H9 (cell line): ENCODE measurements at regions not wholly inside any gene's neighbourhood (a gene's known extent, or its start where the extent isn't known, plus 50 kb on each side); places are given as distances from the start of the nearest gene placed in this dataset.
A peak's percentile ranks its signal among the peaks of the same experiment; 100 is the strongest.
"Not testable (repeated sequence)": the region's sequence is repeated elsewhere in the genome, so short reads cannot be mapped to it uniquely, and the experiment has no call there.

Source experiments
- DNase-seq: peaks from one replicate; pipeline ENCODE4 v3.0.0-alpha.2; 2017
- H2AFZ ChIP-seq: one replicate; pipeline ENCODE4 v1.6.1; 2013; ENCODE audit warnings: mild to moderate bottlenecking, low read length, control low read depth, moderate library complexity
- H2AK5ac ChIP-seq: 2 replicates; pipeline ENCODE4 v1.6.1; 2013; ENCODE audit warnings: low read length, control low read depth, mixed read lengths; ENCODE audit not compliant: insufficient read length
- H2BK120ac ChIP-seq: one replicate; pipeline ENCODE4 v1.6.1; 2013; ENCODE audit warnings: low read depth, mild to moderate bottlenecking, low read length, control low read depth, inconsistent platforms; ENCODE audit not compliant: poor library complexity, severe bottlenecking
- H2BK12ac ChIP-seq: 2 replicates; pipeline ENCODE4 v1.6.1; 2013; ENCODE audit warnings: low read length, control low read depth, mixed read lengths, low read depth; ENCODE audit not compliant: insufficient read length
- H2BK15ac ChIP-seq: 2 replicates; pipeline ENCODE4 v1.6.1; 2013; ENCODE audit warnings: low read depth, low read length, control low read depth
- H2BK20ac ChIP-seq: one replicate; pipeline ENCODE4 v1.6.1; 2013; ENCODE audit warnings: low read depth, mild to moderate bottlenecking, low read length, control low read depth, inconsistent platforms; ENCODE audit not compliant: poor library complexity, severe bottlenecking
- H2BK5ac ChIP-seq: 2 replicates; pipeline ENCODE4 v1.6.1; 2013; ENCODE audit warnings: low read length, control low read depth, mixed read lengths; ENCODE audit not compliant: insufficient read length
- H3K14ac ChIP-seq: 2 replicates; pipeline ENCODE4 v1.6.1; 2013; ENCODE audit warnings: low read length, control low read depth; ENCODE audit not compliant: insufficient read depth
- H3K18ac ChIP-seq: 2 replicates; pipeline ENCODE4 v1.6.1; 2013; ENCODE audit warnings: low read depth, mild to moderate bottlenecking, mixed read lengths, low read length, control low read depth; ENCODE audit not compliant: insufficient read length
- H3K23ac ChIP-seq: 2 replicates; pipeline ENCODE4 v1.6.1; 2013; ENCODE audit warnings: low read length, control low read depth, mixed read lengths, low read depth; ENCODE audit not compliant: insufficient read length
- H3K23me2 ChIP-seq: 2 replicates; pipeline ENCODE4 v1.6.1; 2013; ENCODE audit warnings: low read depth, mild to moderate bottlenecking, mixed read lengths, low read length, control low read depth; ENCODE audit not compliant: insufficient read length, poor library complexity, severe bottlenecking
- H3K27ac ChIP-seq: 2 replicates; pipeline ENCODE4 v1.5.1; 2013; ENCODE audit warnings: low read length, control low read depth, mixed read lengths, low read depth; ENCODE audit not compliant: insufficient read length
- H3K27me3 ChIP-seq: 2 replicates; pipeline ENCODE4 v1.6.1; 2013; ENCODE audit warnings: low read length, control low read depth, inconsistent platforms; ENCODE audit not compliant: insufficient read depth
- H3K4ac ChIP-seq: 2 replicates; pipeline ENCODE4 v1.6.1; 2013; ENCODE audit warnings: low read depth, mild to moderate bottlenecking, control low read depth, inconsistent platforms, low read length, moderate library complexity
- H3K4me1 ChIP-seq: 2 replicates; pipeline ENCODE4 v1.6.1; 2013; ENCODE audit warnings: low read length, control low read depth, inconsistent platforms; ENCODE audit not compliant: insufficient read depth
- H3K4me2 ChIP-seq: 2 replicates; pipeline ENCODE4 v1.6.1; 2013; ENCODE audit warnings: low read length, control low read depth, mixed read lengths; ENCODE audit not compliant: insufficient read length, insufficient read depth
- H3K56ac ChIP-seq: 2 replicates; pipeline ENCODE4 v1.6.1; 2013; ENCODE audit warnings: low read depth, mild to moderate bottlenecking, mixed read lengths, low read length, control low read depth; ENCODE audit not compliant: insufficient read length
- H3K79me1 ChIP-seq: 2 replicates; pipeline ENCODE4 v1.6.1; 2013; ENCODE audit warnings: low read depth, mild to moderate bottlenecking, moderate library complexity, low read length, control low read depth, inconsistent platforms; ENCODE audit not compliant: insufficient read depth, poor library complexity, severe bottlenecking
- H3K79me2 ChIP-seq: 2 replicates; pipeline ENCODE4 v1.6.1; 2013; ENCODE audit warnings: low read length, control low read depth, inconsistent platforms; ENCODE audit not compliant: insufficient read depth
- H3K9ac ChIP-seq: 2 replicates; pipeline ENCODE4 v1.6.1; 2013; ENCODE audit warnings: low read length, control low read depth, mixed read lengths; ENCODE audit not compliant: insufficient read length; ENCODE audit errors: extremely low read depth
- H3K9me3 ChIP-seq: one replicate; pipeline ENCODE4 v1.6.1; 2013; ENCODE audit warnings: low read depth, low read length, inconsistent platforms; ENCODE audit not compliant: control insufficient read depth
- H3T11ph ChIP-seq: one replicate; pipeline ENCODE4 v1.6.1; 2013; ENCODE audit warnings: mild to moderate bottlenecking, low read length, control low read depth, inconsistent platforms
- H4K20me1 ChIP-seq: one replicate; pipeline ENCODE4 v1.6.1; 2013; ENCODE audit not compliant: control insufficient read depth, insufficient read length, insufficient read depth
- H4K5ac ChIP-seq: 2 replicates; pipeline ENCODE4 v1.6.1; 2013; ENCODE audit warnings: low read depth, mild to moderate bottlenecking, mixed read lengths, low read length, control low read depth; ENCODE audit not compliant: insufficient read length
- H4K8ac ChIP-seq: replicated peaks from 2 replicates; pipeline ENCODE4 v1.6.1; 2013; ENCODE audit warnings: low read length, control low read depth, mixed read lengths, low read depth; ENCODE audit not compliant: insufficient read length
- H4K91ac ChIP-seq: 2 replicates; pipeline ENCODE4 v1.6.1; 2013; ENCODE audit warnings: low read depth, mild to moderate bottlenecking, moderate library complexity, mixed read lengths, low read length, control low read depth; ENCODE audit not compliant: insufficient read length
- H3K27ac Mint-ChIP-seq, 3 experiments: 2 replicates in 2 of 3; 3 replicates in 1 of 3; pipeline ENCODE4 v1.8.0; 2020 to 2021; ENCODE audit warnings: mixed read lengths in 3 of 3, mild to moderate bottlenecking in 1 of 3, moderate library complexity in 1 of 3
- H3K27me3 Mint-ChIP-seq: 2 replicates; pipeline ENCODE4 v1.8.0; 2021; ENCODE audit warnings: low read depth, mild to moderate bottlenecking, moderate library complexity, mixed read lengths
- H3K36me3 Mint-ChIP-seq, 3 experiments: 2 replicates in 2 of 3; 3 replicates in 1 of 3; pipeline ENCODE4 v1.8.0; 2020 to 2021; ENCODE audit warnings: low read depth in 3 of 3, mixed read lengths in 3 of 3; ENCODE audit not compliant: insufficient read depth in 1 of 3
- H3K4me1 Mint-ChIP-seq, 2 experiments: 2 replicates each; pipeline ENCODE4 v1.8.0; 2020; ENCODE audit warnings: mixed read lengths in 2 of 2
- H3K4me3 Mint-ChIP-seq, 2 experiments: 2 replicates in 1 of 2; 3 replicates in 1 of 2; pipeline ENCODE4 v1.8.0; 2020 to 2021; ENCODE audit warnings: mild to moderate bottlenecking in 2 of 2, mixed read lengths in 2 of 2, moderate library complexity in 1 of 2
- H3K9me3 Mint-ChIP-seq, 2 experiments: 2 replicates in 1 of 2; 3 replicates in 1 of 2; pipeline ENCODE4 v1.8.0; 2020; ENCODE audit warnings: mild to moderate bottlenecking in 2 of 2, mixed read lengths in 2 of 2, moderate library complexity in 1 of 2
- WGBS: extraction: QIAGEN DNeasy Blood & Tissue Kit; methylation state at CpG from one replicate; pipeline ENCODE4 v1.1.7; 2013; ENCODE audit warnings: missing lambda C conversion rate, low lambda C conversion rate, mixed read lengths; ENCODE audit not compliant: insufficient read length; ENCODE audit errors: extremely low coverage; 5-methylcytosine and 5-hydroxymethylcytosine counted together
- TF ChIP-seq, protein P1 (sequence below): fragments of 200-600 bp; sonication (generic); conservative IDR thresholded peaks from 3 replicates; pipeline ENCODE4 v1.8.0; 2021; ENCODE audit warnings: antibody characterized with exemption, mild to moderate bottlenecking

DNA sequence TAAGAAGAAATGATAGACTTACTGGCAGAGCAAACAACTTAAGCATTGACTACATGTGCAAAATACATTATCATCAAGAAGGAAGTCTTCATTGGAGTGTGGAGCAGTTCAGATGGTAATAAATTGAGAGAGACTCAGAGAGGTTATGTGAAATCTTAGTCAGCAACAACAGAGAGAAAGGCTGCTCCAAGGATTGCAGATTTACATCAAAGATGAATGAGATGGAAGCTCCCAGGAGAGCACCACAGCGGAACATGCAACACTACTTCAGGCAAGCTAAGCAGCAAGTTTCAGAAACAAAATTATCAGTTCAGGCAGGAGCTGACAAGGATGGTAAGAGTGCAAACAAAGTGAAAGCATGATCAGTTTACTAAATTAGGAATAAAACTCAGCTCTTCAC lies 882.3 kb downstream of the LRFN5 start:
- Histone ChIP-seq H2BK12ac (no peak overlapping the region), H3K23me2 (no peaks in the 10 kb centered on the region), H2AK5ac (no peak overlapping the region), H3K18ac (no peak overlapping the region), H2BK120ac (no peak overlapping the region), H3K4ac (no peak overlapping the region), H2AFZ (peak overlapping the region; percentile 82), H3K14ac (no peak overlapping the region), H3K9ac (no peak overlapping the region), H3K4me2 (no peak overlapping the region), H3K23ac (no peak overlapping the region), H2BK5ac (no peak overlapping the region), H4K91ac (no peak overlapping the region), H3K4me1 (no peaks in the 10 kb centered on the region), H3K9me3 (no peaks in the 10 kb centered on the region), H3K79me1 (no peaks in the 10 kb centered on the region), H2BK15ac (no peak overlapping the region), H3T11ph (no peak overlapping the region), H2BK20ac (no peak overlapping the region), H3K79me2 (no peaks in the 10 kb centered on the region), H4K8ac (no peak overlapping the region), H4K5ac (no peak overlapping the region), H3K27ac (no peak overlapping the region), H3K56ac (no peak overlapping the region), H3K27me3 (no peaks in the 10 kb centered on the region), H4K20me1 (no peaks in the 10 kb centered on the region)
- Mint-ChIP-seq H3K9me3 (no peaks in the 10 kb centered on the region), H3K4me1 (peaks cover 4 to 5% of the 10 kb centered on the region in 2 experiments), H3K36me3 (no peaks in the 10 kb centered on the region), H3K27ac (no peak overlapping the region), H3K4me3 (no peak overlapping the region), H3K27me3 (no peaks in the 10 kb centered on the region)
- no CpG with 5 or more reads among the region's 1 CpG for WGBS
- DNase-seq: no peak
- TF ChIP-seq, protein P1, sequence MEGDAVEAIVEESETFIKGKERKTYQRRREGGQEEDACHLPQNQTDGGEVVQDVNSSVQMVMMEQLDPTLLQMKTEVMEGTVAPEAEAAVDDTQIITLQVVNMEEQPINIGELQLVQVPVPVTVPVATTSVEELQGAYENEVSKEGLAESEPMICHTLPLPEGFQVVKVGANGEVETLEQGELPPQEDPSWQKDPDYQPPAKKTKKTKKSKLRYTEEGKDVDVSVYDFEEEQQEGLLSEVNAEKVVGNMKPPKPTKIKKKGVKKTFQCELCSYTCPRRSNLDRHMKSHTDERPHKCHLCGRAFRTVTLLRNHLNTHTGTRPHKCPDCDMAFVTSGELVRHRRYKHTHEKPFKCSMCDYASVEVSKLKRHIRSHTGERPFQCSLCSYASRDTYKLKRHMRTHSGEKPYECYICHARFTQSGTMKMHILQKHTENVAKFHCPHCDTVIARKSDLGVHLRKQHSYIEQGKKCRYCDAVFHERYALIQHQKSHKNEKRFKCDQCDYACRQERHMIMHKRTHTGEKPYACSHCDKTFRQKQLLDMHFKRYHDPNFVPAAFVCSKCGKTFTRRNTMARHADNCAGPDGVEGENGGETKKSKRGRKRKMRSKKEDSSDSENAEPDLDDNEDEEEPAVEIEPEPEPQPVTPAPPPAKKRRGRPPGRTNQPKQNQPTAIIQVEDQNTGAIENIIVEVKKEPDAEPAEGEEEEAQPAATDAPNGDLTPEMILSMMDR: no peak

DNA sequence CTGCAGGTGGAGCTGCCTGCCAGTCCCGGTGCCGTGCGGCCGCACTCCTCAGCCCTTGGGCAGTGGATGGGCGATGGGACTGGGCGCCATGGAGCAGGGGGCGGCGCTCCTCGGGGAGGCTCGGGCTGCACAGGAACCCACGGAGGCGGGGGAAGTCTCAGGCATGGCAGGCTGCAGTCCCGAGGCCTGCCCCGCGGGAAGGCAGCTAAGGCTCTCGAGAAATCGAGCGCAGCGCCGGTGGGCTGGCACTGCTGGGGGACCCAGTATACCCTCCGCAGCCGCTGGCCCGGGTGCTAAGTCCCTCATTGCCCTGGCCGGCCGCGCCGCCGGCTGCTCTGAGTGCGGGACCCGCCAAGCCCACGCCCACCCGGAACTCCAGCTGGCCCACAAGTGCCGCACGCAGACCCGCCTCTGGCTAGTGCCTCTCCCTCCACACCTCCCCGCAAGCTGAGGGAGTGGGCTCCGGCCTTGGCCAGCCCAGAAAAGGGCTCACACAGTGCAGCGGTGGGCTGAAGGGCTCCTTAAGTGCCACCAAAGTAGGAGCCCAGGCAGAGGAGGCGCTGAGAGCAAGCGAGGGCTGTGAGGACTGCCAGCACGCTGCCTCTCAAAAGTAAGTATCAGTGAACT lies 875.8 kb downstream of the LRFN5 start:
- not testable (repeated sequence) for H3K27me3 Mint-ChIP-seq

More for the DNA sequence above, 875.8 kb downstream of the LRFN5 start:
- not testable (repeated sequence) for H4K8ac ChIP-seq, H4K20me1 ChIP-seq, H3K9me3 ChIP-seq, H2BK12ac ChIP-seq, H3K79me1 ChIP-seq, H2AFZ ChIP-seq, H3K56ac ChIP-seq, H2AK5ac ChIP-seq, H3K4me3 Mint-ChIP-seq, H3K27me3 ChIP-seq, H3T11ph ChIP-seq, H3K14ac ChIP-seq, H2BK20ac ChIP-seq, H3K36me3 Mint-ChIP-seq, H2BK5ac ChIP-seq, H3K9me3 Mint-ChIP-seq, H3K4me1 ChIP-seq, H4K91ac ChIP-seq, H3K27ac ChIP-seq, H3K23me2 ChIP-seq, H3K23ac ChIP-seq, H3K27ac Mint-ChIP-seq, H3K18ac ChIP-seq, DNase-seq, H4K5ac ChIP-seq, H2BK15ac ChIP-seq, H3K4ac ChIP-seq, H3K79me2 ChIP-seq, H3K9ac ChIP-seq, H2BK120ac ChIP-seq, H3K4me2 ChIP-seq
- peaks cover 10 to 13% of the 10 kb centered on the region in 2 experiments; a peak in 3 of 4 replicates for H3K4me1 Mint-ChIP-seq
- WGBS: no CpG with 5 or more reads among the region's 41 CpGs
